Common myeloid progenitor, CD34-positive (primary cell): ENCODE measurements at regions not wholly inside any gene's neighbourhood (a gene's known extent, or its start where the extent isn't known, plus 50 kb on each side); places are given as distances from the start of the nearest gene placed in this dataset.

ENCODE experiments used
- CTCF ChIA-PET: fragments of 350-600 bp; sonication (Branson Sonifier 250); formaldehyde crosslinking; loops from one replicate; lab custom pipeline; 2021; ENCODE audit warnings: antibody characterized with exemption; lab: Charles Lee
- POLR2A ChIA-PET: fragments of 350-600 bp; sonication (Branson Sonifier 250); formaldehyde crosslinking; loops from one replicate; lab custom pipeline; 2021; ENCODE audit warnings: antibody characterized with exemption; lab: Charles Lee
- DNase-seq, 3 donors: peaks; one replicate each; pipeline versions ENCODE4 v3.0.0 to v3.0.0-alpha.2; 2013
- H3K27ac ChIP-seq, 2 experiments: 1 replicate in 1 of 2; 2 replicates in 1 of 2; pipeline ENCODE4 v1.7.0; 2013; ENCODE audit warnings: inconsistent platforms in 2 of 2, low read length in 2 of 2, mild to moderate bottlenecking in 2 of 2, low read depth in 1 of 2, moderate library complexity in 1 of 2; ENCODE audit not compliant: severe bottlenecking in 2 of 2, insufficient read depth in 1 of 2, poor library complexity in 1 of 2
- H3K27me3 ChIP-seq, 5 experiments: replicated peaks in 2 of 5; 1 replicate in 3 of 5; 2 replicates in 2 of 5; pipeline versions ENCODE4 v1.6.1 to v1.7.0; 2013; ENCODE audit warnings: low read length in 4 of 5, mild to moderate bottlenecking in 2 of 5, moderate library complexity in 2 of 5, inconsistent platforms in 1 of 5; ENCODE audit not compliant: insufficient read depth in 5 of 5, control insufficient read depth in 4 of 5
- H3K36me3 ChIP-seq, 4 experiments: 1 replicate in 2 of 4; 2 replicates in 2 of 4; pipeline versions ENCODE4 v1.6.1 to v1.7.0; 2013; ENCODE audit warnings: low read length in 3 of 4, control low read depth in 1 of 4, mild to moderate bottlenecking in 1 of 4; ENCODE audit not compliant: control insufficient read depth in 4 of 4, insufficient read depth in 4 of 4
- H3K4me1 ChIP-seq, 4 experiments: 1 replicate in 3 of 4; 2 replicates in 1 of 4; pipeline versions ENCODE4 v1.6.1 to v1.7.1; 2013; ENCODE audit warnings: low read length in 3 of 4, mild to moderate bottlenecking in 3 of 4, control low read depth in 1 of 4, inconsistent platforms in 1 of 4, moderate library complexity in 1 of 4; ENCODE audit not compliant: control insufficient read depth in 4 of 4, insufficient read depth in 4 of 4; ENCODE audit errors: control extremely low read depth in 1 of 4
- H3K4me3 ChIP-seq, 7 experiments: 1 replicate in 4 of 7; 2 replicates in 3 of 7; pipeline versions ENCODE4 v1.5.1 to v1.7.0; 2013; ENCODE audit warnings: mild to moderate bottlenecking in 7 of 7, low read length in 6 of 7, moderate library complexity in 6 of 7, inconsistent platforms in 2 of 7, low read depth in 2 of 7, control low read depth in 1 of 7; ENCODE audit not compliant: insufficient read depth in 4 of 7, control insufficient read depth in 1 of 7; ENCODE audit errors: extremely low read depth in 1 of 7
- H3K9me3 ChIP-seq, 5 experiments: 1 replicate in 4 of 5; 2 replicates in 1 of 5; pipeline versions ENCODE4 v1.6.1 to v1.7.1; 2013; ENCODE audit warnings: low read length in 4 of 5, mild to moderate bottlenecking in 2 of 5, inconsistent platforms in 1 of 5, low read depth in 1 of 5, moderate library complexity in 1 of 5; ENCODE audit not compliant: control insufficient read depth in 4 of 5, insufficient read depth in 2 of 5; ENCODE audit errors: control extremely low read depth in 1 of 5
- WGBS: methylation state at CpG from one replicate; pipeline ENCODE4 v1.1.5; 2013; ENCODE audit not compliant: insufficient coverage; 5-methylcytosine and 5-hydroxymethylcytosine counted together

GRCh38 chr2:157169889-157170288 lies 87.6 kb upstream of the GALNT5 start:
- CTCF ChIA-PET = no interaction called here
- H3K4me1 ChIP-seq = no peaks in the 10 kb centered on the region
- no peaks in the 10 kb centered on the region for H3K36me3 ChIP-seq
- no peak overlapping the region for H3K4me3 ChIP-seq
- H3K27ac ChIP-seq = no peak overlapping the region
- H3K9me3 ChIP-seq = peaks cover 0 to 7% (median 0%) of the 10 kb centered on the region in 5 experiments
- POLR2A ChIA-PET = no interaction called here
- no peak for DNase-seq
- no peaks in the 10 kb centered on the region for H3K27me3 ChIP-seq
- WGBS = 100% methylated on average over 3 of the region's 3 CpGs

DNA sequence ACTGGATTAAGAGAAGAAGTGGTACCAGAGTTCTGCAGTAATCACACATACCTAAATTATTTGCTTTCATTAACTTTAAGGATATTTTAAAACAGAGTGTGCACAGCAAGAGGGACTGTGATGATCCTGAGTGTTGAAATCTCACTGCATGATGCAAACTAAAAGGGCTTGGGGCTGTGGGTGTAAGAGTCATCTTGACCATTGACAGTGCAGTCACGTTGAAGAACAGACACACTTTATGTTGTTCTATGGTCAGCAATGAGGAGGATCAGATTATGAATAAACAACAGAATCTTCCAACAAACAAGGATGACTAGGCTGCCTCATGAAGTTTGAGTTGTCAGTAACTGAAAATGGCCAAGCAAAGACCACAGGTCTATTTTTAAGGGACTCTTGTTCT lies 87.2 kb upstream of the GALNT5 start:
- ChIA-PET CTCF (no interaction called here), POLR2A (no interaction called here)
- no peak for DNase-seq
- H3K4me3 ChIP-seq = no peak overlapping the region
- no peak overlapping the region for H3K27ac ChIP-seq
- H3K4me1 ChIP-seq = no peaks in the 10 kb centered on the region
- WGBS = no CpG with 5 or more reads among the region's 1 CpG
- no peaks in the 10 kb centered on the region for H3K27me3 ChIP-seq
- H3K9me3 ChIP-seq = peaks cover 0 to 3% (median 0%) of the 10 kb centered on the region in 5 experiments
- no peaks in the 10 kb centered on the region for H3K36me3 ChIP-seq

DNA sequence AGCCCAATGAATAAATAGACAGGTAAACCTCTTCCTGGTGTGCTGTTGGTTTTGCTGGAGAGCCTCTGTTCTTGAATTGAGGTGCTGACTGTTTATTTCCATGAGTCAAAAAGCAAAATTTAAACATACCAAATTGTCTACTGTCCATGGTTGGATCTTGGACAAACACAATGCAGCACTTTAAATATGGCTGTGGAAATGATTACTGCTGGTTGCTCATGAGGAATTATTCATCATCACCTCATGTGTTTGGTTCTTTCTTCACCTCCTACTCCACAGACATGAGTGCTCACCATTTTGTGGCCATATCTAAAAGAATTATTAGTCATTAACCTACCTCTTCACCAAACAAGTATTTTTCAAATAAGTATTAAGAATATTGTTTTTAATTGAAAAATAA lies 85.3 kb upstream of the GALNT5 start:
- no peak overlapping the region for H3K27ac ChIP-seq
- no peak overlapping the region for H3K4me3 ChIP-seq
- DNase-seq = no peak
- ChIA-PET POLR2A (no interaction called here), CTCF (no interaction called here)
- no peaks in the 10 kb centered on the region for H3K9me3 ChIP-seq
- peaks cover 0 to 1% (median 0%) of the 10 kb centered on the region in 5 experiments for H3K27me3 ChIP-seq
- no peaks in the 10 kb centered on the region for H3K36me3 ChIP-seq
- H3K4me1 ChIP-seq = no peaks in the 10 kb centered on the region

- POLR2A ChIA-PET = no interaction called here
- Histone ChIP-seq H3K27ac (no peak overlapping the region), H3K36me3 (no peaks in the 10 kb centered on the region), H3K4me3 (no peak overlapping the region), H3K4me1 (no peaks in the 10 kb centered on the region), H3K9me3 (no peaks in the 10 kb centered on the region), H3K27me3 (peaks cover 0 to 1% (median 0%) of the 10 kb centered on the region in 5 experiments)
- CTCF ChIA-PET = no interaction called here
- no peak for DNase-seq
- 100% methylated on average over 1 of the region's 3 CpGs for WGBS
Observed at GRCh38 chr2:157172866-157173578, 84.5 kb upstream of the GALNT5 start.

- ChIA-PET POLR2A (no interaction called here), CTCF (no interaction called here)
- Histone ChIP-seq H3K27ac (no peak overlapping the region), H3K9me3 (no peaks in the 10 kb centered on the region), H3K36me3 (no peaks in the 10 kb centered on the region), H3K4me3 (no peak overlapping the region), H3K27me3 (peaks cover 0 to 1% (median 0%) of the 10 kb centered on the region in 5 experiments), H3K4me1 (no peaks in the 10 kb centered on the region)
- WGBS = no CpG with 5 or more reads among the region's 5 CpGs
- DNase-seq = no peak
Observed at GRCh38 chr2:157173740-157174184, 83.7 kb upstream of the GALNT5 start.

- POLR2A ChIA-PET = no interaction called here
Observed at GRCh38 chr2:157174321-157174720, 83.2 kb upstream of the GALNT5 start.

DNA sequence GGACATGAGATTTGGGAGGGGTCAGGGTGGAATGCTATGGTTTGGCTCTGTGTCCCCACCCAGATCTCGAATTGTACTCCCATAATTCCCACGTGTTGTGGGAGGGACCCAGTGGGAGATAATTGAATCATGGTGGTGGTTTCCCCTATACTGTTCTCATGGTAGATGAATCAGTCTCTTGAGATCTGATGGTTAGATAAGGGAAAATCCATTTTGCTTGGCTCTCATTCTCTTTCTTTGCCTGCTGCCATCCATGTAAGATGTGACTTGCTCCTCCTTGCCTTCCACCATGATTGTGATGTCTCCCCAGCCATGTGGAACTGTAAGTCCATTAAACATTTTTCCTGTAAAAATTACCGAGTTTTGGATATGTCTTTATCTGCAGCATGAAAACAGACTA lies 80.9 kb upstream of the GALNT5 start:
- no peaks in the 10 kb centered on the region for H3K4me1 ChIP-seq
- ChIA-PET CTCF (no interaction called here), POLR2A (no interaction called here)
- no peaks in the 10 kb centered on the region for H3K9me3 ChIP-seq
- no peak for DNase-seq
- H3K4me3 ChIP-seq = no peak overlapping the region
- H3K27ac ChIP-seq = no peak overlapping the region
- 100% methylated on average over 2 of the region's 3 CpGs for WGBS
- no peaks in the 10 kb centered on the region for H3K36me3 ChIP-seq
- peaks cover 0 to 1% (median 0%) of the 10 kb centered on the region in 5 experiments for H3K27me3 ChIP-seq

More at GRCh38 chr2:157174321-157174720, 83.2 kb upstream of the GALNT5 start:
- DNase-seq = no peak
- H3K27me3 ChIP-seq = peaks cover 0 to 1% (median 0%) of the 10 kb centered on the region in 5 experiments
- H3K4me3 ChIP-seq = no peak overlapping the region
- H3K27ac ChIP-seq = no peak overlapping the region
- H3K36me3 ChIP-seq = no peaks in the 10 kb centered on the region
- no peaks in the 10 kb centered on the region for H3K4me1 ChIP-seq
- H3K9me3 ChIP-seq = no peaks in the 10 kb centered on the region
- CTCF ChIA-PET = no interaction called here
- WGBS = 80% methylated on average over 1 of the region's 2 CpGs
